ENCODE measurements at regions not wholly inside any gene's neighbourhood (a gene's known extent, or its start where the extent isn't known, plus 50 kb on each side); places are given as distances from the start of the nearest gene placed in this dataset.
"Not testable (repeated sequence)": the region's sequence is repeated elsewhere in the genome, so short reads cannot be mapped to it uniquely, and the experiment has no call there.

GRCh38 chr4:179678093-179678814 lies 2236.0 kb upstream of the AGA start:
- Histone ChIP-seq H3K27ac (no peak overlapping the region), H3K9me3 (peaks cover 0 to 63% (median 11%) of the 10 kb centered on the region in 11 donors), H3K27me3 (no peaks in the 10 kb centered on the region), H3K4me3 (no peak overlapping the region), H3K4me1 (no peaks in the 10 kb centered on the region), H3K36me3 (no peaks in the 10 kb centered on the region)
- no peak for DNase-seq
- no peak for TF ChIP-seq CTCF (IDR thresholded peaks at IDR 0.05)
- 55 to 59% methylated on average over 8 of the region's 8 CpGs for WGBS, 2 donors
- intact Hi-C loops (cut with DNase I): no loop called here
- no peak for ATAC-seq

- peaks cover 0 to 19% (median 0%) of the 10 kb centered on the region in 11 donors for H3K9me3 ChIP-seq
- WGBS, 2 donors: 86% methylated on average over 4 of the region's 4 CpGs
- H3K27me3 ChIP-seq; DNase-seq; H3K27ac ChIP-seq; intact Hi-C loops (cut with DNase I); H3K4me1 ChIP-seq; H3K36me3 ChIP-seq; H3K4me3 ChIP-seq; ATAC-seq: not testable (repeated sequence)
Measured at GRCh38 chr4:179683661-179684060, 2241.4 kb upstream of the AGA start.

- TF ChIP-seq CTCF (IDR thresholded peaks at IDR 0.05): no peak
- no peak overlapping the region for H3K4me3 ChIP-seq
- peaks cover 0 to 5% (median 0%) of the 10 kb centered on the region in 11 donors for H3K9me3 ChIP-seq
- ATAC-seq: no peak
- no peaks in the 10 kb centered on the region for H3K4me1 ChIP-seq
- H3K27me3 ChIP-seq: no peaks in the 10 kb centered on the region
- no peaks in the 10 kb centered on the region for H3K36me3 ChIP-seq
- H3K27ac ChIP-seq: no peak overlapping the region
- 59 to 63% methylated on average over 1 of the region's 1 CpG for WGBS, 2 donors
- no peak for DNase-seq
- intact Hi-C loops (cut with DNase I): no loop called here
Measured at GRCh38 chr4:179692222-179692621, 2250.0 kb upstream of the AGA start.

- Histone ChIP-seq H3K36me3 (no peaks in the 10 kb centered on the region), H3K27me3 (no peaks in the 10 kb centered on the region), H3K27ac (no peak overlapping the region), H3K9me3 (peaks cover 0 to 5% (median 0%) of the 10 kb centered on the region in 11 donors), H3K4me3 (no peak overlapping the region), H3K4me1 (no peaks in the 10 kb centered on the region)
- intact Hi-C loops (cut with DNase I): no loop called here
- WGBS, 2 donors: 68 to 83% methylated on average over 5 of the region's 5 CpGs
- DNase-seq (no peak), ATAC-seq (no peak)
- no peak for TF ChIP-seq CTCF (IDR thresholded peaks at IDR 0.05)
Measured at GRCh38 chr4:179695175-179695574, 2252.9 kb upstream of the AGA start.

GRCh38 chr4:179698321-179698720 lies 2256.1 kb upstream of the AGA start:
- no peak overlapping the region for H3K4me3 ChIP-seq
- intact Hi-C loops (cut with DNase I): no loop called here
- H3K4me1 ChIP-seq: no peaks in the 10 kb centered on the region
- H3K36me3 ChIP-seq: no peaks in the 10 kb centered on the region
- 85 to 90% methylated on average over 5 of the region's 5 CpGs for WGBS, 2 donors
- no peak for DNase-seq
- no peak overlapping the region for H3K27ac ChIP-seq
- no peak for ATAC-seq
- TF ChIP-seq CTCF (IDR thresholded peaks at IDR 0.05): no peak
- peaks cover 0 to 16% (median 0%) of the 10 kb centered on the region in 11 donors for H3K9me3 ChIP-seq
- no peaks in the 10 kb centered on the region for H3K27me3 ChIP-seq
